ENCODE measurements at regions not wholly inside any gene's neighbourhood (a gene's known extent, or its start where the extent isn't known, plus 50 kb on each side); places are given as distances from the start of the nearest gene placed in this dataset.

DNA sequence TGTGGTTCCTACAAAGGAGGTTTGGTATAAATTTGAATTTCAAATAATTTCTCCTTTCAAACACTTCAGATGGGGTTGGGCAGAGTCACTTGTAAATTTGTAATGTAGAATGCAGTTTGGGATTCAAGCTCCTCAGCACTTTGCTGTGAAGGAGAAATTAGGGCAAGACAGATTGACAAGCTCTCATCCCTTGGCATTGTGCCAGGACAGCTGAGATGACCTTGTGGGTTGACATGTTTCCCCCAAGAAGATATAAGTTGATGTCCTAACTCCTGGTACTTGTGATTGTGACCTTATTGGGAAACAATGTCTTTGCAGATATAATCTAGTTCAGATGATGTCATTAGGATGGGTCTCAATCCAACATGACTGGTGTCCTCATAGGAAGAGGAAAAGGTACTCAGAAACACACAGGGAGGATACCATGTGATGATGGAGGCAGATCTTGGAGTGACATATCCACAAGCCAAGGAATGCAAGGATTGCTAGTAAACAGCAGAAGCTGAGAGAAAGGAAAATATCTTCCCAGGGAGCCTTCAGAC lies 408.3 kb downstream of the MED10 start:
- no peak overlapping the region for H3K4me3 ChIP-seq (ENCODE audit: control insufficient read depth in 2 of 3, extremely low read depth in 1 of 3, insufficient read depth in 2 of 3, low read depth in 1 of 3, low read length in 3 of 3)
- DNase-seq (ENCODE audit: low read depth, low spot score) = no peak
- H3K79me2 ChIP-seq (ENCODE audit: control insufficient read depth, insufficient read depth, low read length) = no peaks in the 10 kb centered on the region
- no peak overlapping the region for H2AFZ ChIP-seq (ENCODE audit: control insufficient read depth, low read length)
- dilution Hi-C loops (cut with MboI; ENCODE audit: extremely low pct_ligation_motif_present, low sequenced_read_pairs) = no loop called here
- H3K9me1 ChIP-seq (ENCODE audit: control insufficient read depth, extremely low read depth, insufficient read depth, low read length) = no peaks in the 10 kb centered on the region
- no peak overlapping the region for H3K27ac ChIP-seq (ENCODE audit: control insufficient read depth, insufficient read depth, low read length)
- H4K20me1 ChIP-seq (ENCODE audit: control insufficient read depth, extremely low read depth, insufficient read depth, low read length) = no peaks in the 10 kb centered on the region
- no peak for FAIRE-seq
- no peaks in the 10 kb centered on the region for H3K4me1 ChIP-seq (ENCODE audit: control insufficient read depth, extremely low read depth, insufficient read depth, low read length)
- H3K9me3 ChIP-seq (ENCODE audit: control insufficient read depth, low read depth, low read length) = peaks cover 2% of the 10 kb centered on the region
- no peaks in the 10 kb centered on the region for H3K36me3 ChIP-seq (ENCODE audit: control insufficient read depth in 2 of 2, extremely low read depth in 1 of 2, insufficient read depth in 2 of 2, low read length in 2 of 2)
- H3K27me3 ChIP-seq (ENCODE audit: control insufficient read depth, extremely low read depth, insufficient read depth, low read length) = no peaks in the 10 kb centered on the region
- H3K9ac ChIP-seq (ENCODE audit: control insufficient read depth, extremely low read depth, insufficient read depth, low read length) = no peak overlapping the region
- no peak overlapping the region for H3K4me2 ChIP-seq (ENCODE audit: control insufficient read depth, extremely low read depth, insufficient read depth, low read depth, low read length)
- TF ChIP-seq, protein P1, sequence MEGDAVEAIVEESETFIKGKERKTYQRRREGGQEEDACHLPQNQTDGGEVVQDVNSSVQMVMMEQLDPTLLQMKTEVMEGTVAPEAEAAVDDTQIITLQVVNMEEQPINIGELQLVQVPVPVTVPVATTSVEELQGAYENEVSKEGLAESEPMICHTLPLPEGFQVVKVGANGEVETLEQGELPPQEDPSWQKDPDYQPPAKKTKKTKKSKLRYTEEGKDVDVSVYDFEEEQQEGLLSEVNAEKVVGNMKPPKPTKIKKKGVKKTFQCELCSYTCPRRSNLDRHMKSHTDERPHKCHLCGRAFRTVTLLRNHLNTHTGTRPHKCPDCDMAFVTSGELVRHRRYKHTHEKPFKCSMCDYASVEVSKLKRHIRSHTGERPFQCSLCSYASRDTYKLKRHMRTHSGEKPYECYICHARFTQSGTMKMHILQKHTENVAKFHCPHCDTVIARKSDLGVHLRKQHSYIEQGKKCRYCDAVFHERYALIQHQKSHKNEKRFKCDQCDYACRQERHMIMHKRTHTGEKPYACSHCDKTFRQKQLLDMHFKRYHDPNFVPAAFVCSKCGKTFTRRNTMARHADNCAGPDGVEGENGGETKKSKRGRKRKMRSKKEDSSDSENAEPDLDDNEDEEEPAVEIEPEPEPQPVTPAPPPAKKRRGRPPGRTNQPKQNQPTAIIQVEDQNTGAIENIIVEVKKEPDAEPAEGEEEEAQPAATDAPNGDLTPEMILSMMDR (optimal IDR thresholded peaks at IDR 0.05 in 1 of 3, IDR thresholded peaks at IDR 0.05 in 1 of 3, conservative IDR thresholded peaks at IDR 0.05 in 1 of 3; ENCODE audit: extremely low read depth in 1 of 3, insufficient read depth in 2 of 3, low read length in 3 of 3) = no peak
- no peak for TF ChIP-seq EZH2 (IDR thresholded peaks at IDR 0.05; ENCODE audit: low read length)

DNA sequence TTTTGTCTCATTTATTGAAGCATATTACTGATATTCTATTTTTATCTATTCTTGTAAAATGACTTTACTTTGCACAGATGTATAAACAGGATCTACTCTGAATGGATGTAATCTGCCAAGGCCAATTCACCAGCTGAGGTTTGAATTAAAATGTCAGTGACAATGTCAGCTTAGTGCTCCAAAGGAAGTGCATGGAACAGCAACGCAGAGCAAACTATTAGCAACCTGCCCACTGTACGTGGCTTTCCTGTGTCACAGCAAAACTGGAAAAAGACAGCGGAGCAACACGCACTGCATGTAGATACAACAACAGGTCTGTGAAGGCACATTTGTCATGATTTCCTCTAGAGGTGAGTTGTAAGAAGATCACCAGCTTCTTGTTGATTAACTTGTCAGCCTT lies 409.4 kb downstream of the MED10 start:
- Histone ChIP-seq H4K20me1 (ENCODE audit: control insufficient read depth, extremely low read depth, insufficient read depth, low read length) (no peaks in the 10 kb centered on the region), H3K4me3 (ENCODE audit: control insufficient read depth in 2 of 3, extremely low read depth in 1 of 3, insufficient read depth in 2 of 3, low read depth in 1 of 3, low read length in 3 of 3) (no peak overlapping the region), H3K9ac (ENCODE audit: control insufficient read depth, extremely low read depth, insufficient read depth, low read length) (no peak overlapping the region), H2AFZ (ENCODE audit: control insufficient read depth, low read length) (no peak overlapping the region), H3K4me2 (ENCODE audit: control insufficient read depth, extremely low read depth, insufficient read depth, low read depth, low read length) (no peak overlapping the region), H3K4me1 (ENCODE audit: control insufficient read depth, extremely low read depth, insufficient read depth, low read length) (no peaks in the 10 kb centered on the region), H3K79me2 (ENCODE audit: control insufficient read depth, insufficient read depth, low read length) (no peaks in the 10 kb centered on the region), H3K27me3 (ENCODE audit: control insufficient read depth, extremely low read depth, insufficient read depth, low read length) (no peaks in the 10 kb centered on the region), H3K9me3 (ENCODE audit: control insufficient read depth, low read depth, low read length) (no peaks in the 10 kb centered on the region), H3K9me1 (ENCODE audit: control insufficient read depth, extremely low read depth, insufficient read depth, low read length) (no peaks in the 10 kb centered on the region), H3K27ac (ENCODE audit: control insufficient read depth, insufficient read depth, low read length) (no peak overlapping the region), H3K36me3 (ENCODE audit: control insufficient read depth in 2 of 2, extremely low read depth in 1 of 2, insufficient read depth in 2 of 2, low read length in 2 of 2) (no peaks in the 10 kb centered on the region)
- TF ChIP-seq EZH2 (IDR thresholded peaks at IDR 0.05; ENCODE audit: low read length) = no peak
- TF ChIP-seq, protein P1 (optimal IDR thresholded peaks at IDR 0.05 in 1 of 3, IDR thresholded peaks at IDR 0.05 in 1 of 3, conservative IDR thresholded peaks at IDR 0.05 in 1 of 3; ENCODE audit: extremely low read depth in 1 of 3, insufficient read depth in 2 of 3, low read length in 3 of 3) = no peak
- dilution Hi-C loops (cut with MboI; ENCODE audit: extremely low pct_ligation_motif_present, low sequenced_read_pairs) = no loop called here
- FAIRE-seq = no peak
- no peak for DNase-seq (ENCODE audit: low read depth, low spot score)

Data from keratinocyte (primary cell).